HG02840 (cell line): ENCODE measurements at regions not wholly inside any gene's neighbourhood (a gene's known extent, or its start where the extent isn't known, plus 50 kb on each side); places are given as distances from the start of the nearest gene placed in this dataset.

Experiments used
- ATAC-seq: cut with Tn5 transposase; IDR thresholded peaks from one replicate; pipeline ENCODE4 v1.9.1; 2021; ENCODE audit warnings: mild to moderate bottlenecking, moderate library complexity, moderate number of reproducible peaks; ENCODE audit not compliant: unreplicated experiment, low FRiP score

GRCh38 chr10:43986374-43986773 lies 337.7 kb upstream of the ZNF32 start:
- ATAC-seq: no peak

DNA sequence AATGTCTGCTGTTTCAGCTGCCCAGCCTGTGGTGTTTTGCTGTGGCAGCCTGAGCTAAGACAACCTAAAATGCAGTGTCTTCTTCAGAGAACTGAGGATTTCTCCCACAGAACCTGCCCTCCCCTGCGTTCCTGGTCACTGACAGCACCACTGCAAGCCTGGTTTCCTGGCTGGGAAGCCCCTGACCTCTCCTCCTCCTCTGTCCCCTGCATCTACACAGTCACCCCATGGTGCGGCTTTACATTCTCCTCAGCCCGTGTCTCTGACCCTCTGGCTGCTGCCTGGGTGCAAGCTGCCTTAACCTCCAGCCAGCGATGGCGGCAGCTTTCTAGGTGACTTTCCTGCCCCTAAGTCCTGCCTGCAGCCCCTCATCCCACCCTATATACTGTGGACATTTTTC lies 337.3 kb upstream of the ZNF32 start:
- ATAC-seq: no peak

- no peak for ATAC-seq
Measured at GRCh38 chr10:43983856-43984271, 335.2 kb upstream of the ZNF32 start.

GRCh38 chr10:43983405-43983804 lies 334.7 kb upstream of the ZNF32 start:
- ATAC-seq: no peak

DNA sequence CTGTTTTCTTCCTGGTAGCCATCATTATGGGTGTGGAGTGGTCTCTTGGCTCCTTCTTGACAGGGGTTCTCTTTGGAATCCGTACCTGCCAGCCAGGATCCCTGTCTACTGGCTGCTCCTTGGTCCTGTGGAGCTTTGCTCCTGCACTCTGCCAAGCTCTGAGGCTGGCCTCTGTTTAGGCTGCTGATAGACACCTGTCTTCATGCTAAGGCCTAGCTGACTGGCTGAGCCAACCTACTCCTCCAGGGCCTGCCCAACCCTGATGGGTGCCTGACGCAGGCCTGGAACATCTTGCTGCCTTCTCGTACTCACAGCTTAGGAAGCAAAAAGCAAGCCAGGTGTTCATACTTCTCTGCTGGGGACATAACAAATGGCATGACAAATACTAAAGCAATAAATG lies 333.6 kb upstream of the ZNF32 start:
- no peak for ATAC-seq

GRCh38 chr10:43981696-43982095 lies 333.0 kb upstream of the ZNF32 start:
- ATAC-seq: no peak

DNA sequence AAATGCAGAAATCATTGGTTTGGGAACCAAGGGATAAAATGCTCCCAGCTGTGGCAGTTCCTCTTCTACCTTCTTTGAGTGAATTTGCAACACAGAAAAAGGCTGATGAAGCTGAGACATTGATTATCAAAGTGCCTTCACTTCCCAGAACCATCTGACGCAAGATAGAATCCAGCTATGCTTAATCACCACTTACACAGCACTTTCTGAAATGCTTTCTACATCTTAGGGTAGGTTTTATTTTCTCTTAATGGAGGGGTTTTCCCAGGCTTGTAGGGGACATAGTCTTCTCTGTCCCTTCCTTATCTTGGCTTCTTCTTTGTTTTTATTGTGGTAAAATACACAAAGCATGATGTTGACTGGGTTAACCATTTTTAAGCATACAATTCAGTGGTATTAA lies 332.6 kb upstream of the ZNF32 start:
- ATAC-seq: no peak

DNA sequence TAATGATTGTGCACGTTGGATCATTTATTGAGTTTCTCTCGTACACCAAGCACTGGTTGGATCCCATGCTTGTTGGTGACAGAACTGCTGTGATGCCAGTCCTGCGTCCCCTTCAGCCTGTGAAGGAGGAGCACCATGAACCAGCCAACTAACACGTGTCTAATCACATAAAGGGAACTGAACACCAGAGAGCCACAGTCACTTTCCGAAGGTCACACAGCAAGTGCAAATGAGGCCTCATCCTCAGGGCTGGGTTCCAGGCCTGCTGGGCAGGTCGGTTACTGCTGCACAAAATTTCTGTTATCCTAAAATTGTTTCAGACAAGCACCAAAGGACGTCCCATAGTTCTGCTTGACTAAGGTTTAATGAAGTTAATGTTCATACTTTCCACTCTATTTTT lies 332.0 kb upstream of the ZNF32 start:
- ATAC-seq: no peak

DNA sequence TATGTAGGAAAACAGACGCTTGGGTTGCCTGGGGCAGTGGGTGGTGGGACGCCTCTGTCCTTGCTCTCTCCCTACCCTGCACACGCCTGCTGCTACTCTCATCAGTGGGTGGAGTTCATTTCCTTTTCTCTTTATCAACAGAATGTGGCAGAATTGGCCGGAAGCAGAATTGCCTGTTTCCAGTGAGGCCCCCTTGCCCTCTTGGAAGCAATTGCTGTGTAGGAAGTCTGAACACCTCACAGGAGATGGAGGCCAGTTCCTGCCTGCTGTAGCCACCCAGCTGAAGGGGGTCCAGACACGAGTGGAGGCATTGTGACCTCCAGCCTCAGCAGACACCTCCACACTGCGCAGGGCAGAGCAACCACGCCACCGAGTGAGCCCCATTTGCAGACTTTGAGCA lies 331.6 kb upstream of the ZNF32 start:
- ATAC-seq: no peak

DNA sequence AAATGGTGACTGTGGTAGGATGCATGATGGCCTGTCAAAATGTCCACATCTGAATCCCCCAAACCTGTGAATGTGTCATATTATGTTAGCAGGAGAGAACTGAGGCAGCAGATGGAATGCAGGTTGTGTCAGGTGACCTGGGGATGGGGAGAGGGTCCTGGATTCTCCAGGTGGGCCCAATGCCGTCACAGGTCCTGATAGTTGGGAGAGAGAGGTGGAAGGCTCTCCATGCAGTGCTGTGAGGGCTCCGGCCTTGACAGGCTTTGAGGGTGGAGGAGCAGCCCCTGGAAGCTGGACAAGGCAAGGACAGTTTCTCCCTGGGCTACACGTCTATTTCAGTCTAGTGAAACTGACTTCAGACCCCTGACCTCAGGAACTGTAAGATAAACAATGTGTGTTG lies 330.9 kb upstream of the ZNF32 start:
- no peak for ATAC-seq

DNA sequence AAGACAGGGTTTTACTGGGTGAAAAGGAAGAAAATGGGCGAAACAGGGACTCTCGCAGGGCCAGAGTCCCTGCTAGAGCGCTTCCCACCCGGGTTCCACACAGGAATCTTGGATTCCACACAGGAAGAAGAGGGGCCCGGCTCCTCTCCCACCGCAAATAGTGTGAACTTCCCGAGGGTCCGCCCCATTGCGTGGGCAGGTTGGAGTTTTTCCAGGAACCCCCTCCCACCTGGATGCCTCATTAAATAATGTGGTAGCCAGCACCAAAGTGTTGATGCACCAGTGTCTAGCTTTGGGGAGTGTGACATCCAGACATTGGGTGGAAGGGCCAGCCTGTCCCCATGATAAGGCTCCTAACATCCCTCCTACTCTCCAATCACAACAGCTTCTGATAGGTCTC lies 330.3 kb upstream of the ZNF32 start:
- ATAC-seq: no peak

DNA sequence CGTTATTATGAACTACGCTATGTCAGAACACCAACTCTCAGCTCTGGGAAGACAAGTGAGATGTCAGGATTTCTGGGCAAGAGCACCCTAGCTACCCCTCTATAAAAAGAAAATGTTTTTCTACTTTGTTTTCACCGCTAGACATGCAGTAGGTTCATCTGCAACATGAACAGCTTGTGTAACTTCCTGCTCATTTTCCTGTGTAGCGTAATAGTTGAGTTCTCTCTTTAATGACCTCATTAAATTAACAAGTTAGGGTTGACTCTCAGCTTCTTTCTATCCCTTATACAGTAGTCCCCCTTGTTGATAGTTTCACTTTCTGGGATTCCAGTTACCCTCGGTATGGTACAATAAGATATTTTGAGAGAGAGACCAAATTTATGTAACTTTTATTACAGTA lies 329.4 kb upstream of the ZNF32 start:
- ATAC-seq: no peak

DNA sequence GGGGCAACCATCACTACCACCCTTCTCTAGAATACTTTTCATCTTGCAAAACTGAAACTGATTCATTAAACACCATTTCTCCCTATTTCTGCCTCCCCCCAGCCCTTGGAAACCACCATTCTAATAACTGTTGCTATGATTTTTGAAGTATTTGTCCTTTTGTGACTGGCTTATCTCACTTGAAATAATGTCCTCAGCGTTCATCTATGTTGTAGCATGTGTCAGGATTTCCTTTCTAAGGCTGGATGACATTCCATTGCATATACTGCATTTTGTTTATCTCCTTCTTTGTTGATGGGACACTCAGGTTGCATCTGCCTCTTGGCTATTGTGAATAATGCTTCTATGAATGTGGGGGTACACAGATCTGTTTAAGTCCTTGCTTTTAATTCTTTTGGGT lies 327.6 kb upstream of the ZNF32 start:
- no peak for ATAC-seq

- no peak for ATAC-seq
Measured at GRCh38 chr10:43973801-43974200, 325.1 kb upstream of the ZNF32 start.

DNA sequence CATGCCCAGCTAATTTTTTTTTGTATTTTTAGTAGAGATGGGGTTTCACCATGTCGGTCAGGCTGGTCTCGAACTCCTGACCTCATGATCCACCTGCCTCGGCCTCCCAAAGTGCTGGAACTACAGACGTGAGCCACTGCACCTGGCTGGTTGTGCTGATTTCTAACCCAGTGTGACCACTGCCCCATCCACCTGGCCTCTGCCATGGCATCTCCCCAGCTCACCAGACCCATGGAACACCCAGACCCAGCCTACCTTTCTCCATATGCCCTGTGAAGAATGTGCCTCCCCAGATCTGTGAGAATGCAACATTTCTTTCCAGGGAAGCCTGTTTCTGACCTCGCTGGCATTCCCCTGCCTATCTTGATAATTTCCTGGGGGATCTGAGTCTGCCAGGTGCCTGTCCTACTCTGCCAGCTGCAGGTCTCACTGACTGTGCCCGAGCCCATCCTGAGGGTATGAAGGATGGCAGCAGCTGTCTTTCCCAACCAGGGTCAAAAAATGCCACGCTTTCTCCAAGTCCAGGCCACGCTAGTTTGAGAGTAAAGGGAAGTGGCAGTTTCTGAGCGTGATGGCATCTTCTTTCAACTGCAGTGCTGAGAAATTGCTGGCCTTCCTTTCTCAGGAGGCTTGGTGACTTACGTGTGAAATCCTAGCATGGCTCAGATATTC lies 324.4 kb upstream of the ZNF32 start:
- ATAC-seq: no peak

- no peak for ATAC-seq
Measured at GRCh38 chr10:43971981-43972380, 323.3 kb upstream of the ZNF32 start.

DNA sequence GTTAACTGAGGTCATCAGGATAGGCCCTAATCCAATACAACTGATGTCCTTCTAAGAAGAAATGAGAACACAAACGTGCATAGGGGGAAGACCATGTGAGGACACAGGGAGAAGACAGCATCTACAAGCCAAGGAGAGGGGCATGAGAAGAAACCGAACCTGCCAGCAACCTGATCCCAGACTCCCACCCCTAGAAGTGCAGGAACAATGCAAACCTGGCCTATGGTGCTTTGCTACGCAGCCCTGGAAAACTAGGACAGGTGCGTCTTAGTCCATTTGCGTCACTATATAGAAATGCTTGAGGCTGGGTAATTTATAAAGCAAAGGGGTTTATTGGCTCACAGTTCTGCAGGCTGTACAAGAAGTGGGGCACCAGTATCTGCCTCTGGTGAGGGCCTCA lies 322.6 kb upstream of the ZNF32 start:
- no peak for ATAC-seq

DNA sequence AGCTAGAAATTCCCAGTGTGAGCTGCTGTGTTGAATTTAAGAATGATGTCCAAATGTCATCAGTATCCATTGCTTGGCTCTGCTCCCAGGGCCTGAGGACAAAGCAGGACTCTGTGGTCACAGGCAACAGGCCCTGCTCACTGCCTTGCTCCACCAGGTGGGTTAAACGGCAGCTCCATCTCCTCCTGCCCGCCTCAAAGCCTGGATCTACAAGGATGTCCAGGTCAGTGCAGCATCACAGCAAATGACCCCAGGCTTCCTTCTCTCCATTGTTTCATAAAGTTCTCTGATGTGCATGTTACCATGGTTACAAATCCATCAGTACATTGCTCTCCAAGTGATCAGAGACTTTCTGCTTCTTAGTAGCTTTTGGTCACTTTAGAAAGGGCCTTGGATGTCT lies 322.0 kb upstream of the ZNF32 start:
- ATAC-seq: no peak

DNA sequence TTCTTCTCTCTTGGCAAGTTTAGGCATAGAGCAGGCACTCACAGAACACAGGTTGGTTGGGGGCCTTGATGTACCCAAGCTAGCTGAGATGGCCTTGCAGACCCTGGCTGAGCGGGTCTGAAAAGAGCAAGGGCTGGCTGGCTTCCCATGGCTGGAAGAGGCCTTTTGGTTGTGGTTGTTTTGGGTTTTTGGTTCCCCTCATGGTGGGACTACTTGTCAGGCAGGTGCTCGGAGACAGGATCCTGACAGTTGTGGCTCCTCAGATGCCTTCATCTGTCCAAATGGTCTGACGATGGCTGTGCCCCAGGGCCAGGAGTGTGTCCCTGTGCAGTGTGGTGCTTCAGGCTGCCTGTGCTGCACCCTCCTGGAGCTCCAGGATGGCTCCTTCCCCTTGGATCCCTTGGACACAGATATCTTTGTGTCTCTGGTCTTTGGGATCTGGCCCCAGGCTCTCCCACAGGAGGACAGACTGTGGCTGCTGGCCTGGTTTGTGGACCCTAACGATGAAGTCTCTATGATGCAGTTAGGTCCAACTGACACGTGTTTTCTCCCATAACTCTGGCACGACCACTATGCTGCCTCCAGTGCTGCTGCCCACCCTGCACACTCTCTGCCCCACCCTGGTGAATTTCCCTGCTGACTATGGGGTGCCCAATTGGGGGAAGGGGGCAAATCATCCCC lies 321.5 kb upstream of the ZNF32 start:
- ATAC-seq: no peak

GRCh38 chr10:43969506-43969905 lies 320.8 kb upstream of the ZNF32 start:
- ATAC-seq: no peak

DNA sequence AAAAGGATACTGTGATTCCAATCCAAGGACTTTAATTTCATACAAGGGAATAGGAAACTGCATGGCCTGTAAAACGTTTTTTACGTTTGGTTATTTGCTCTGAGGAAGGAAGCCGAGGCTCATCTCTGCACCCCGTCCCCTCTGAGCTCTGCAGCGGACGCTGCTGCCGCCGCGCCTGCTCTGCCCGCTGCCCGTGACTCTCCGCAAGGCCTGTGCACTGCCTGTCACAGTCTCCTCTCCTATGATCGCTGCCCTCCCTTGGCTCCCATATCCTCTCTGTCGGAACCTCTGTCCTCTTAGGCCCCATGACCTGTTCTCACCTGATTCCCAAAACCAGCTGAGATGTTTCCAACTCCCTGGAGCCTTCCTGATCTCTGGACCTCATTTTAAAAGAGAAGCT lies 320.3 kb upstream of the ZNF32 start:
- no peak for ATAC-seq

DNA sequence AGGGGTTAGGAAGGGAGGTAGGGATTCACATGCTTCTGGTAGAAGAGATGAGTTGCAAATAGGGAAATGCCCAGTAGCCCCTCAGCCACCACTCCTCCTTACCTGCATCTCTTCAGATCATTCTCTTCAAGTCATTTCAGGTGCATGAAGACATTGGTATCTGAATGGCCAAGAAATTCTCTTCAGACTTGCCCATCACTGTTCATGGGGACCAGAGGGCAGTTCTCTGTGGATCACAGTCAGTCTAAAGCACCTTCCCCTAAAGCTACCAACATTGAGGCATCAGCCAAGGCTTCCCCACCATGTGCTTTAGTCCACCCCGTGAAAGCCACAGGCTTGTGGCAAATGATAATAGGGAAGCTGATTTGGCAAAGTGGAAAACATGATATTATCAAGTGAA lies 319.4 kb upstream of the ZNF32 start:
- no peak for ATAC-seq

- ATAC-seq: no peak
Measured at GRCh38 chr10:43966571-43966965, 317.9 kb upstream of the ZNF32 start.
